ENCODE measurements at regions not wholly inside any gene's neighbourhood (a gene's known extent, or its start where the extent isn't known, plus 50 kb on each side); places are given as distances from the start of the nearest gene placed in this dataset.

DNA sequence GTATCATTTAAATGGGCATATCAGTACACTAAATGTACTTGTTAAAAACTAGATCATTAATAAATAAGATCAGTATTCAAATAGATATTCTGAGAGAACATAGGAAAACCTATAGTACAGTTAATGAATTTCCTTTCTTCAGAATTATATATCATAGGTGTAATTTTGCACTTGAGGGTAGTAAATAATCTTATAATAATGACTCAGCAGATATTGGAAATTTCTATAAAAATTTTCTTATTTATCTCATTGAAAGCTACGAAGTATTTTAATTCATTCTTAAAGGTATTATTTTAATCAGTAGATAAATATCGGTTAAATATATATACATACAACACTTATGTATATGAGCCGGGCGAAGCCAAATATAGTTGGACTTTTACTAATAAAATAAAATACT, 300.9 kb upstream of the SOX2 start:
- Mint-ChIP-seq H3K27me3 (ENCODE audit: low read depth) (no peaks in the 10 kb centered on the region), H3K4me3 (no peak overlapping the region), H3K9me3 (no peaks in the 10 kb centered on the region), H3K4me1 (no peaks in the 10 kb centered on the region), H3K36me3 (no peaks in the 10 kb centered on the region), H3K27ac (no peak overlapping the region)
- TF ChIP-seq, protein P1, sequence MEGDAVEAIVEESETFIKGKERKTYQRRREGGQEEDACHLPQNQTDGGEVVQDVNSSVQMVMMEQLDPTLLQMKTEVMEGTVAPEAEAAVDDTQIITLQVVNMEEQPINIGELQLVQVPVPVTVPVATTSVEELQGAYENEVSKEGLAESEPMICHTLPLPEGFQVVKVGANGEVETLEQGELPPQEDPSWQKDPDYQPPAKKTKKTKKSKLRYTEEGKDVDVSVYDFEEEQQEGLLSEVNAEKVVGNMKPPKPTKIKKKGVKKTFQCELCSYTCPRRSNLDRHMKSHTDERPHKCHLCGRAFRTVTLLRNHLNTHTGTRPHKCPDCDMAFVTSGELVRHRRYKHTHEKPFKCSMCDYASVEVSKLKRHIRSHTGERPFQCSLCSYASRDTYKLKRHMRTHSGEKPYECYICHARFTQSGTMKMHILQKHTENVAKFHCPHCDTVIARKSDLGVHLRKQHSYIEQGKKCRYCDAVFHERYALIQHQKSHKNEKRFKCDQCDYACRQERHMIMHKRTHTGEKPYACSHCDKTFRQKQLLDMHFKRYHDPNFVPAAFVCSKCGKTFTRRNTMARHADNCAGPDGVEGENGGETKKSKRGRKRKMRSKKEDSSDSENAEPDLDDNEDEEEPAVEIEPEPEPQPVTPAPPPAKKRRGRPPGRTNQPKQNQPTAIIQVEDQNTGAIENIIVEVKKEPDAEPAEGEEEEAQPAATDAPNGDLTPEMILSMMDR (IDR thresholded peaks at IDR 0.05; ENCODE audit: unreplicated experiment), result no peak
- DNase-seq (ENCODE audit: low spot score in 2 of 2, unreplicated experiment in 2 of 2), result no peak

DNA sequence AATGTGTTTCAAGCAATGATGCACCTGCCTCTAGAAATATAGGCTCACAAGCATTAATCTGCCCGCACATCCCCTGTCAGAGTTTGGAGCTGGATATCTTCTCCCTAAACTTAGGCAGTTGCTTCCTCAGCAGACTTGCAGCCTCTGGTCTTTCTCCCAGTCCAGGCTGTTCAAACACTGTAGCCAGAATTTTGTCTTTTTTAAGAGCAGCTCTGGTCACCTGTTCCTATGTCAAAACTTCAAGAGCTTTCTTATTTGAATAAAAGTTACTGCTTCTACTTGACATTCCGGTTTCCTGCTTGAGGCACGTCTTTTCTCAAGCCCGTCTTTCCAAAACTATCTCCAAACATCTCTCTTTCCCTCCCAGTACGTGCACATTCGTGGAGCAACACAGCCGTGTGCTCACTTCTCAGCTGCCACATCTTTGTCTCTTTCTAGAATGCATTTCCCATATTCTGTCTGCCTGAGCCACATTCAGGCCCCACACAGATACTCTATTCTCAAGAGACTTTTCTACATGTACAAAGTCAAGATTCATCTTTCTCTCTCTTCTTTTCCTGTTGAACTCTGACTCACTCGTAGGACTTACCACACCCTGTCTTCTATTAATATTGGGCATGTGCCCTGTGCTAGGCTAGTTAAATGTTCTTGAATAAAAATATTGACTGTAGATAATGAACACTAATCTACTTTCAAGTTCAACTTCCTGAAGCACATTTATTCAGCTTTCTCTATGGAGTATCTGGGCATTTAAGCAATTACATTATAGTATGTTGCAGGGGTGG, 307.7 kb upstream of the SOX2 start:
- no peak for DNase-seq (ENCODE audit: low spot score in 2 of 2, unreplicated experiment in 2 of 2)
- Mint-ChIP-seq H3K36me3 (no peaks in the 10 kb centered on the region), H3K4me1 (no peaks in the 10 kb centered on the region), H3K27ac (no peak overlapping the region), H3K4me3 (no peak overlapping the region), H3K9me3 (no peaks in the 10 kb centered on the region), H3K27me3 (ENCODE audit: low read depth) (peaks cover 9% of the 10 kb centered on the region)
- TF ChIP-seq, protein P1 (IDR thresholded peaks at IDR 0.05; ENCODE audit: unreplicated experiment), result no peak

DNA sequence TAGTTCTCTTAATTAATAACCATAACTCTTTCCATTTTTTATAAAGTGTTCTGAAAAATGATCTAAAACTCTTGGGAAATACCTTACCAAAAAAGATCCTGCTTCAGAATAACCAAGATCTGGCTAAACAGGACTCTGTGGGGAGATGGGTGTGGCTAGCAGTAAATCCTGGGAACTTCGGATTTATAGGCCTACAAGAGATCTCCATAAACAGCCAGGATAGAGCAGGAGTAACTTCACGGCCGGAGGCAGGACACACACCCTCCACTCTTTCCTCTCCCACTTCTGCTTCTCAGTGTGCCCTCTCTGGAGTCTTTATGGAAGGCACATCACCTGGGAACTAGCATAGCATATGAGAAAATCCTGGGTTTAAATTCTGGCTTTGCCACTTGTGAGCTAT, 309.4 kb upstream of the SOX2 start:
- H3K4me1 Mint-ChIP-seq, result no peaks in the 10 kb centered on the region
- no peak overlapping the region for H3K27ac Mint-ChIP-seq
- no peaks in the 10 kb centered on the region for H3K36me3 Mint-ChIP-seq
- no peak for DNase-seq (ENCODE audit: low spot score in 2 of 2, unreplicated experiment in 2 of 2)
- TF ChIP-seq, protein P1 (IDR thresholded peaks at IDR 0.05; ENCODE audit: unreplicated experiment), result no peak
- H3K4me3 Mint-ChIP-seq, result no peak overlapping the region
- H3K9me3 Mint-ChIP-seq, result no peaks in the 10 kb centered on the region
- peaks cover 9% of the 10 kb centered on the region for H3K27me3 Mint-ChIP-seq (ENCODE audit: low read depth)

DNA sequence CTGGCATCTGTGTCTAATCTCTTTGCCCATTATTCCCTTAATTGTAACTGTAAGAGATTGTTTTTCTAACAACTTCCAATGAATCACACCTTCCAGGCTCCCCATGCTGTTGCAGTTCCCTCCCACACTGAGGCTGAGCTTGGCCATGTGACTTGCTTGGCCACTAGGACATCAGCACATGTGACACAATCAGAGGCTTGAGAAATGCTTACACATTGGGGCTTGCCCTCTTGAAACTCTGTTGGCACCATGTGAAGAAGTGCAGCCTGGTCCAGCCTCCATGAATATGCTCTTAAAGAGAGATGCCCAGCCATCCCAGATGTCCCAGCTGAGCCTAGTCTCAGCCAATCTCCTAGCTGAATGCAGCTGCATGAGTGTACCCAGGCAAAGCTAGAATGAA, 326.8 kb upstream of the SOX2 start:
- TF ChIP-seq, protein P1 (IDR thresholded peaks at IDR 0.05; ENCODE audit: unreplicated experiment), result no peak
- peaks cover 3% of the 10 kb centered on the region for H3K9me3 Mint-ChIP-seq
- no peak overlapping the region for H3K27ac Mint-ChIP-seq
- peaks cover 15% of the 10 kb centered on the region for H3K27me3 Mint-ChIP-seq (ENCODE audit: low read depth)
- H3K36me3 Mint-ChIP-seq, result no peaks in the 10 kb centered on the region
- peaks cover 2% of the 10 kb centered on the region for H3K4me1 Mint-ChIP-seq
- DNase-seq (ENCODE audit: low spot score in 2 of 2, unreplicated experiment in 2 of 2), result no peak
- no peak overlapping the region for H3K4me3 Mint-ChIP-seq

DNA sequence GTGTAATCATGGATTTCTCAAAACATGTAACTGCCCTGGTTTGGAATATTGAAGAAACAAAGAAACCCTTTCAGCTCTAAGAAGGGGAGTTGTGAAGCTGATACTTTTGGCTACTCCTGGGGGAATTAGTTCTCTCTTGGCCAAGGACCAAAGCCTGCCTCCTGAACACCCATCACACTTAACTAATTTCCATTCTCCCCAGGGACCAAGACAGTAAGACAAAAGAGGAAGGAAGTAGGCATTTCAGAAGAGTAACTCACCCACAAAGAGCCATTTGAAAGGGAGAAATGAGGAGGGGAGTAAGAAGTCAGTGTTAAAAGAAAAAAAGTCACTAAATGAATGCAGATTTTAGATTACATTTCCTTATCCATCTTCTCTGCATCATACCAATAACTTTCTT, 328.0 kb upstream of the SOX2 start:
- H3K27me3 Mint-ChIP-seq (ENCODE audit: low read depth), result peaks cover 15% of the 10 kb centered on the region
- DNase-seq (ENCODE audit: low spot score in 2 of 2, unreplicated experiment in 2 of 2), result no peak
- no peaks in the 10 kb centered on the region for H3K36me3 Mint-ChIP-seq
- no peak overlapping the region for H3K27ac Mint-ChIP-seq
- TF ChIP-seq, protein P1 (IDR thresholded peaks at IDR 0.05; ENCODE audit: unreplicated experiment), result no peak
- no peak overlapping the region for H3K4me3 Mint-ChIP-seq
- peaks cover 3% of the 10 kb centered on the region for H3K9me3 Mint-ChIP-seq
- peaks cover 2% of the 10 kb centered on the region for H3K4me1 Mint-ChIP-seq
